Cardiac septum (tissue), 1 donor: ENCODE measurements at regions not wholly inside any gene's neighbourhood (a gene's known extent, or its start where the extent isn't known, plus 50 kb on each side); places are given as distances from the start of the nearest gene placed in this dataset.

Experiments used
- DNase-seq: peaks from one replicate; pipeline ENCODE4 v3.0.0-alpha.2; 2020; ENCODE audit warnings: low spot score
- intact Hi-C: fragments of 100-400 bp; cut with DNase I; formaldehyde crosslinking; loops from one replicate; pipeline ENCODE4 v1.14.0; 2022
- donor health status: DM: no; HTN: no; CAD: no.

- no peak for DNase-seq
- intact Hi-C loops: no loop called here
These were observed 147.2 kb upstream of the HNMT start for GRCh38 chr2:137817058-137817457.

GRCh38 chr2:137823196-137823595 lies 141.1 kb upstream of the HNMT start:
- intact Hi-C loops: no loop called here
- no peak for DNase-seq

- DNase-seq: no peak
These were observed 139.8 kb upstream of the HNMT start for GRCh38 chr2:137824501-137824900.

GRCh38 chr2:137826373-137827372 lies 137.6 kb upstream of the HNMT start:
- no peak for DNase-seq
- intact Hi-C loops: no loop called here

More at GRCh38 chr2:137824501-137824900, 139.8 kb upstream of the HNMT start:
- intact Hi-C loops: no loop called here

- no peak for DNase-seq
- intact Hi-C loops: no loop called here
These were observed 135.6 kb upstream of the HNMT start for GRCh38 chr2:137828624-137829023.

GRCh38 chr2:137829251-137829650 lies 135.0 kb upstream of the HNMT start:
- intact Hi-C loops: no loop called here

GRCh38 chr2:137834760-137835379 lies 129.4 kb upstream of the HNMT start:
- intact Hi-C loops: loop anchor here (5.0 to 10.0 kb wide), 4 partner anchors 368 to 1918 kb away; no protein-coding TSS in a partner anchor
- no peak for DNase-seq

More at GRCh38 chr2:137829251-137829650, 135.0 kb upstream of the HNMT start:
- no peak for DNase-seq

- no peak for DNase-seq
- intact Hi-C loops: loop anchor here (5.0 to 10.0 kb wide), 4 partner anchors 369 to 1919 kb away; no protein-coding TSS in a partner anchor
These were observed 127.6 kb upstream of the HNMT start for GRCh38 chr2:137836671-137837070.

GRCh38 chr2:137837830-137838229 lies 126.4 kb upstream of the HNMT start:
- DNase-seq: no peak
- intact Hi-C loops: loop anchor here (5.0 to 10.0 kb wide), 4 partner anchors 371 to 1921 kb away; no protein-coding TSS in a partner anchor

GRCh38 chr2:137838255-137839092 lies 125.8 kb upstream of the HNMT start:
- intact Hi-C loops: loop anchor here (5.0 to 10.0 kb wide), 4 partner anchors 371 to 1921 kb away; no protein-coding TSS in a partner anchor
- DNase-seq: no peak

- DNase-seq: no peak
- intact Hi-C loops: no loop called here
These were observed 121.8 kb upstream of the HNMT start for GRCh38 chr2:137842430-137842829.

GRCh38 chr2:137842952-137843351 lies 121.3 kb upstream of the HNMT start:
- no peak for DNase-seq
- intact Hi-C loops: no loop called here

- intact Hi-C loops: no loop called here
- DNase-seq: no peak
These were observed 118.9 kb upstream of the HNMT start for GRCh38 chr2:137845422-137845821.

- intact Hi-C loops: no loop called here
- DNase-seq: no peak
These were observed 117.3 kb upstream of the HNMT start for GRCh38 chr2:137846993-137847392.

- DNase-seq: no peak
- intact Hi-C loops: no loop called here
These were observed 116.8 kb upstream of the HNMT start for GRCh38 chr2:137847443-137847842.

- DNase-seq: no peak
- intact Hi-C loops: no loop called here
These were observed 106.4 kb upstream of the HNMT start for GRCh38 chr2:137857881-137858280.

GRCh38 chr2:137862651-137863050 lies 101.6 kb upstream of the HNMT start:
- intact Hi-C loops: no loop called here
- no peak for DNase-seq

- DNase-seq: no peak
- intact Hi-C loops: no loop called here
These were observed 98.2 kb upstream of the HNMT start for GRCh38 chr2:137865954-137866540.

GRCh38 chr2:137870682-137871081 lies 93.6 kb upstream of the HNMT start:
- DNase-seq: no peak
- intact Hi-C loops: no loop called here
